22Rv1 (cell line): ENCODE measurements at regions not wholly inside any gene's neighbourhood (a gene's known extent, or its start where the extent isn't known, plus 50 kb on each side); places are given as distances from the start of the nearest gene placed in this dataset.
"Not testable (repeated sequence)": the region's sequence is repeated elsewhere in the genome, so short reads cannot be mapped to it uniquely, and the experiment has no call there.

Experiments
- H3K27ac ChIP-seq: fragments of 450-650 bp; 2 replicates; pipeline ENCODE4 v1.5.1; 2017
- CTCF ChIP-seq: fragments of 450-650 bp; IDR thresholded peaks from 2 replicates; pipeline ENCODE4 v1.5.1; 2017; ENCODE audit warnings: mild to moderate bottlenecking
- ZFX ChIP-seq: fragments of 450-650 bp; IDR thresholded peaks from 2 replicates; pipeline ENCODE4 v1.6.1; 2017; ENCODE audit warnings: antibody characterized with exemption, borderline replicate concordance

DNA sequence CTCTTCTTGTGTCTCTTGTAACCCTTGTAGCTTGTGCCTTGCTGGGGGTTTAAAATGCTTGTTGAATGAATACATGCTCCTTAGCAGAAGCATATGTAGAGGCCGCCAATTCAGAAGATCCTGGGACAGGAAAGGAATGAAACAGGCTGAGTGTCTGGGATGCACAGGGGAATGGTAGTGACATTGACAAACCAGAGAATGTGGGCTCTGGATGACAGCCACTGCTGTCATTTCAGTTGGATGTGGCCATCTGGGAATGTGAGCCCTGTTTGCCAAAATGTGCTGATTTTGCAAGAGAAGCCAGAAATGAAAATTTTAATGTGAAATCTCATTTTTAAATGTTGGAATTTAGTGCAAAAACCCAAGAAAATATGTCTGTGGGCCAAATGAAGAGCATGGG is 136.8 kb downstream of the DACT1 start:
- TF ChIP-seq CTCF (no peak), ZFX (no peak)
- H3K27ac ChIP-seq: no peak overlapping the region

DNA sequence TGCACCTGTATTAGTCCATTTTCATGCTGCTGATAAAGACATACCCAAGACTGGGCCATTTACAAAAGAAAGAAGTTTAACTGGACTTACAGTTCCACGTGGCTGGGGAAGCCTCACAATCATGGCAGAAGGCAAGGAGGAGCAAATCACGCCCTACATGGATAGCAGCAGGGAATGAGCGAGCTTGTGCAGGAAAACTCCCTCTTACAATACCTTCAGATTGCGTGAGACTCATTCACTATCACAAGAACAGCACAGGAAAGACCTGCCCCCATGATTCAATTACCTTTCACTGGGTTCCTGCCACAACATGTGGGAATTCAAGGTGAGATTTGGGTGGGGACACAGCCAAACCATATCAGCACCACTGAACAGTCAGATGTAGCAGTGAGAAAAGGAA is 137.4 kb downstream of the DACT1 start:
- H3K27ac ChIP-seq: not testable (repeated sequence)

DNA sequence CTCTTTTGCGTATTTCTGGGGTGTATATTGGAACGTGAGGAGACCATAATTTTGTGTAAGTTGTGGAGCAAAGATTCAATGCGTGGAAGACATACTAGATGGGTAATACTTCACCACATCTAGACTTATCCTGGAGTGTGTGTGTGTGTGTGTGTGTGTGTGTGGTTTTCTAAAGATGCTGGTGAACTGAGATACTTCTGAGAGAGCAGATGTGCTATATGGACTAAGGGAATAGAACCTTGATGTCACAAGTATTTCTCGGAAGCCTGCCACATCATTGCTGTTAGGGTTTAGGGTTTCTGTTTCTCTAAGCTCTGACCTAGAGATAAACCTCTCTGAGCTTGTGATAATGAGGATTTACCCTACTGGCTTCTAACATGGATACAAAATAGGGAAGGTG is 138.8 kb downstream of the DACT1 start:
- no peak overlapping the region for H3K27ac ChIP-seq
- TF ChIP-seq ZFX: no peak

GRCh38 chr14:58777541-58777979 is 139.8 kb downstream of the DACT1 start:
- TF ChIP-seq ZFX: no peak
- TF ChIP-seq CTCF: no peak

GRCh38 chr14:58778202-58778601 is 140.4 kb downstream of the DACT1 start:
- no peak overlapping the region for H3K27ac ChIP-seq
- no peak for TF ChIP-seq CTCF
- no peak for TF ChIP-seq ZFX

More at GRCh38 chr14:58777541-58777979, 139.8 kb downstream of the DACT1 start:
- no peak overlapping the region for H3K27ac ChIP-seq

DNA sequence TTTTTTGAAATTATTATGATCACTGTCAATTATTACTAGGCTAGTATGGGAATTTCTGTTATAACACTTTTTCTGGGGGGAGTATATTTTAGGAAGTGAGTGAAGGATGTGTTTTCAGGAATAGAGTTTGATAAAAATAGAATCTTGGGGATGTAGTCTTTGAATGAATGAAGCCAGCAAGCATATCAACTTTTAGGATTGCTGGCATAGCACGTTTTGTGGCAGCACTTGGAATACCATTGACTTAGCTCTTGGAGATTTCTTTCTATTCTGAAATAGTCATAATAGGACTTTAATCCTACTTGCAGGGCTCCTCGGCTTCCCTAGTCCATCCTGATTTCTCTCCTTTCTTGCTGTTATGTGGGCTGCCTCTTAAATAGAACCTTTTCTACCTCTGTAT is 141.6 kb downstream of the DACT1 start:
- no peak overlapping the region for H3K27ac ChIP-seq
- TF ChIP-seq ZFX: no peak
- no peak for TF ChIP-seq CTCF

GRCh38 chr14:58780185-58780584 is 142.4 kb downstream of the DACT1 start:
- no peak overlapping the region for H3K27ac ChIP-seq
- TF ChIP-seq ZFX (no peak), CTCF (no peak)

- no peak overlapping the region for H3K27ac ChIP-seq
- TF ChIP-seq ZFX (no peak), CTCF (no peak)
Measured at GRCh38 chr14:58780605-58781004, 142.8 kb downstream of the DACT1 start.

- H3K27ac ChIP-seq: no peak overlapping the region
- TF ChIP-seq ZFX (no peak), CTCF (no peak)
Measured at GRCh38 chr14:58782011-58782410, 144.2 kb downstream of the DACT1 start.
